GM18867 (cell line): ENCODE measurements at regions not wholly inside any gene's neighbourhood (a gene's known extent, or its start where the extent isn't known, plus 50 kb on each side); places are given as distances from the start of the nearest gene placed in this dataset.
"Not testable (repeated sequence)": the region's sequence is repeated elsewhere in the genome, so short reads cannot be mapped to it uniquely, and the experiment has no call there.

Experiments
- ATAC-seq: cut with Tn5 transposase; IDR thresholded peaks from one replicate; pipeline ENCODE4 v1.9.1; 2021; ENCODE audit warnings: mild to moderate bottlenecking, moderate library complexity; ENCODE audit not compliant: unreplicated experiment

GRCh38 chr13:40344270-40345148 lies 321.9 kb downstream of the FOXO1 start:
- ATAC-seq, result peak; percentile 83

GRCh38 chr13:40345149-40345514 lies 321.3 kb downstream of the FOXO1 start:
- no peak for ATAC-seq

DNA sequence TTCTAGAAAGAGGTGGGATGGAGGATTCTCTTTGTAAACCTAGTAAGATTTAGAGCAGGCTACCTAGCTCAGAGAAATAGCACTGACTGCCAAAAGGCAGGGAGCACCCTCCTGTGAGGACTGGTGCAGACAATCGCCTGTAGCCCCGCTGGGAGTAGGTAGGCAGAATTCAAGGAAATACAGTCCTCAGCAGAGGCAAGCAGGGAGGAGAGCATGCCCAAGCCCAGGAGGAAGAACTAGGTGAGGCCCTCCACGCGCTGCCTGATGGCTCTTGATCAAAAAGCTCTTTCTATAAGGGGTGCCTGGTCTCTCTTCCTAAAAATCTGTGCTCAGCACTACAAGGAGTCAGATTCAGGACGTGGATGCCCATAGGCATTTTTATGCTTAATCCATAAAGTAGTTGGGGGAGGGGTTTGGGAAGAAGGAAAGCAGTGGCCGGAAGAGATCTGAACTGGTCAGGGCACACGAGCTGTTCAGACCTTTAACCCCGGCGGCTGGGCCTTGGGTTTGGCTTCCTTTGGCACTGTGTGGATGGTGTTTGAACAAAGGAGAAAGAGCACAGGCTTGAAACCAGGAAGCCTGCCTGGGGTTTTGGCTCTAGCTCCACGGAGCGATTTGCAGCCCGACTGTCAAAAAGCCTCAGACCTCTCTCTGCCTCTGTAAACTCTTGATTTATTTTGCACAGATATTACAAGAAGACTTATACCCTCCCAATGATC lies 320.6 kb downstream of the FOXO1 start:
- ATAC-seq, result no peak

DNA sequence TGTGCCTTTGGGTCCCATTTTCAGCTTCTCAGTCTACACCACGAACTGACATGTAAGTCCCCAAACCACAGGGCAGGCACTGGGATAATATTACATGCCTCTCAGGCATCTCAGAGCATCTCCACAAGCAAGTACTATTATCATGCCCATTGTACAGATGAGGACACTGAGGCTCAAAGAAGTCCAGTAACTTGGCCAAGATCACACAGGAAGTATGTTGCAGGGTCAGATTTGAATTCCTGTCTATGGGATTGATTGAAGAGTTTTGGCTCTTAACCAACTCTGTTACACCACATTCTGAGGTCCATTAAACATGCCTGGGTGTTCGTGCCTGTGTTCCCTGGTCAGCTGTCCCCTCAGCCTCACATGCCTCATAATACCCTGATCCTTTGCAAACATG lies 319.8 kb downstream of the FOXO1 start:
- no peak for ATAC-seq

DNA sequence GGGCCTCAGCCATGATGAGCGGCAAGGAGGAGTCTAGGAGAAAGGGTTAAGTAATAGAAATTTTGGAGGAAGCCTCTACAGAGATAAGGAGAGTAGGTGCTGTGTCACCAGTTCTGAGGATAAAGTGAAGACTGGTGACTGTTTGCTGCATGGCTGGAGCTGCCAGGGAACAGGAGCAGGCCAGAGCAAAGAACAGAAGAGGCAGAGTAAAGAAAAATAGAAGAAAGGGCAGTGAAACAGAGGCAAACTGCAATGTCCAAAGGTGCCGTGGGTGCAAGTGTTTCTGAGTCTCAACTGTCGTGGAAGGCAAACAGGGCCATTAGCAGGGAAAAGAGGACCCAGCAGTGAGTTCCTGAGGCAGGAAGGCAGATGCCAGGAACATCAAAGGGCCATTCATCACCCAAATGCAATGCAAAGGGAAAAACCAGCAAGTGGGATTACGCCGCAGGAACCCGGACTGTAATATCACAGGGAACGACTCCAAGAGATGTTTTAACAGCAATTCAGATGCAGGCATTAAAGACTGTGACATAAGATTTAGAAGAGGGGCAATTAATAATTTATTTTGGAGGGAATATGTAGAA lies 318.3 kb downstream of the FOXO1 start:
- ATAC-seq, result no peak

- ATAC-seq, result no peak
Measured at GRCh38 chr13:40350283-40350992, 316.0 kb downstream of the FOXO1 start.

DNA sequence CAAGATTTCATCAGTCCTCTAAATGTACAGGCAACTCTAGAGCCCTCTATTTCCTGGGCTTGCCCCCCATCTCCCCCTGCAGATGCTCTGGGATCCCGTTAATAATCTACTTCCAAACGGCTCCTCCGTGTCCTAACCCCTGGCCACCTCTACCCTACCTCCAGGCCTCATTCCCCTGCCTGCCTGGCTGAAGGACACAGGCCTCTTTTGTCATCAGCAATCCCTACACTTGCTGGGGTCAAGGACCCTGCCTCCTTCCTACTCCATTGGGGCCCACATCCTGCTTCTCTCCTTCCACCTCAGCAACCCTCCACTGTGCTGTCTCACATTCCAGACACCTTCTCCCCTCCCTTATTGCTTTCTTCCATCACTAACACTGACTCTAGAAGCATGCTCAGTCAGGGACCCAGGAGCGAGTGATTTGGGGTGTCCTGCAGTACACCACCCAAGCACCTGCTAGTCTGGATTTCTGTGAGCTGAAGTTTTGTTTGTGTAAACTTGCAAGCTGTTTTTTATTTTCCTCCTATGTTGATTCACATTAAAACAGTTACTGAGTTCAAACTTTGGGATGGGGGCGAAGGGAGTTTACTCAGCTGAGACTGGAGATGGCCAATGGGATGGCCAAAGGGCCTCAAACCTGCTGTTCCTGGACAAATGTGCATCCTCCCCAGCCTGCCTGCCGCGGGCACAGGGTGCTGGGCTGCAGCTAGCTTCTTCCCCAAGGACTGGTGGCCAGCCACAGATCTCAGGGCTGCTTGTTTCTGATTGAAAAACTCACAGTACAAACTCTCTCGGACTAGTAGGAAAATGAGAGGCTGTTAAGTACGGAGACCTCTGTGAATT lies 314.7 kb downstream of the FOXO1 start:
- no peak for ATAC-seq

- no peak for ATAC-seq
Measured at GRCh38 chr13:40352380-40352778, 314.1 kb downstream of the FOXO1 start.

DNA sequence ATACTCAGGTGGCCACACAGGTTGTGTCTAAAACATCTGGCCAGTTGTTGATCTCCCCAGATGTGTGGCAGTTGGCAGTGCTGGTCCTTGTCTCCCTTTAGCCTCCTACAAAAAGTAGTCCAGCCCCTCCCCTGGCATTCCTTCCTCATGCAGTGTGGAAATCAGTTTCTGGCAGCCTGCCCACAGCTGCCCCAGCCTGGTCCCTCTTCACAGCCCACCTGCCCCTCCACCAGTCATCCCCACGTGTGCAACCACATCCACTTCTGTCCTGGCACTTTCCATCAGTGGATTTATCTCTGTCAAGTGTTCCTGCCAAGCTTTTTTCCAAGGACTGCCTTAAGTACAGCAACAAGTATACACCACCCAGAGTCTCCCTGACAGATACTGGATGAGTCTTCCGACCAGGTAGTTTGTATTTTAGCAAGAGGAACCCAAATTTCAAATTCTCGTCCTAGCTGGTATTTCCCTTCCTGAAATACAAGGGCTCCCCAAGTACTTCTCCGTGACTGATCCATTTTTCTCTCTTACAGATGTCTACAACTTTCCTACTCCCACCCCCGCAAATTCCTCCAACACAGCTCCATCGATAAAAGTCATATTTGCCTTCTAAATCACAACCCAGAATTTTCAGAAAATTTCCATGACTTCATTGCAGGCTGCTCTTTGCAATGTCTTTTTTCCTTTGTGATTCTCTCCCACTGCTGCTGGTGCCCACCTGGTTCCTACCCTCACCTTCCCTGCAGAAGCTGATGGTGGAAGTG lies 313.5 kb downstream of the FOXO1 start:
- ATAC-seq, result no peak

DNA sequence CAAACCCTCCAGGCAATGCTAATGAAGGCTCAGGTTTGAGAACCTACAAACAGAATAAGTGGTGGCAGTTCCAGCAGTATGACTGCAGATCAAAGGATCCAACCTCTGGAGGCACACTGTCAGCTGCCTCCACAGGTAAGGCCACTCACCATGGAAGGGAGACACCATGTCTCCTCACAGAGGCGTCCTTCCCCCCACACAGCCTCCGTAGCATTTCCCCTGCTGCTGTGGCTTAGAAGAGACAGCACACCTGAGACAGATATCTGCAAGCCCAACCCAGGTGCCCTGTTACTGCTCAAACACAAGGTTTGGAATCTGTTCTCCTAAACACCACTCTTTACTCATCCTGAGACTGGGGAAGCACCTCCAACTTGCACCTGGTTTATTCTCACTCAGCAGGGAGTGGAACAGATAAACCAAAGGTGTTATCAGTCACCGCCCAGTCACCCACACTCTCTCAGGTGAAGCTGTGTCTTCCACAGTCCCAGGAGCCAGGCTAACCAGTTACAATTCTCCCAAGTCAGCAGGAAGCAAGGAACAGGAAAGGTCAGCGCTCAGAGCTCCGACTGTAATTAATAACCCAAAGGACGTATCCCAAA lies 311.2 kb downstream of the FOXO1 start:
- no peak for ATAC-seq

DNA sequence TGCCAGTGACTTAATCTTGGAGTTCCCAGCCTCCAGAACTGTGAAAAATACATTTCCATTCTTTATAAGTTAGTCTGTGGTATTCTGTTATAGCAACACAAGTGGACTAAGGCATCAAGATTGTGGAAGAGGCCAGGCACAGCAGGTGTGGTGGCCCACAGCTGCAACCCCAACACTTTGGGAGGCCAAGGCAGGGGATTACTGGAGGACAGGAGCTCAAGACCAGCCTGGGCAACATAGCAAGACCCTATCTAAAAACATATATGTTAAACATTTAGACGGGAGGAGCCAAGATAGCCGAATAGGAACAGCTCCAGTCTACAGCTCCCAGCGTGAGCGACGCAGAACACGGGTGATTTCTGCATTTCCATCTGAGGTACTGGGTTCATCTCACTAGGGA lies 310.4 kb downstream of the FOXO1 start:
- ATAC-seq, result no peak

GRCh38 chr13:40356458-40356857 lies 310.0 kb downstream of the FOXO1 start:
- ATAC-seq, result not testable (repeated sequence)

DNA sequence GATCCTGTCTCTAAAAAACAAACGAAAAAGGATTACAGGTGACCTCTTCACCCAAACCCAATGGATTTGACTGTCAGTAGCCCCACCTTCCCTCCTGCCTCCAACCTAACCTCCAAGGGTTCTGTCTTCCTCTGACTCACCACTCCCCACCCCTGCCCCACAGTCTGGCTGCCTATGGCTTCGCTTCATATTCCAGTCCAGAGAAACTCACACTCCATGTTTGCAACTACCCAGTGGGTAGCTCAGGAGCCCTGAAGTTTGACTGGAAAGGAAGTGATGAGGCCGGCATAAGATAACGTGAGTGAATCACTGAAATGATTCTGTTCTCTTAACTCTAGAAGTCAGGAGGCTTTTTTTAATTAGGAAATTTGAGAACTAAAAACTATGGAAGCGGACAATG lies 303.9 kb downstream of the FOXO1 start:
- no peak for ATAC-seq

GRCh38 chr13:40363653-40364052 lies 302.8 kb downstream of the FOXO1 start:
- no peak for ATAC-seq

GRCh38 chr13:40366119-40366518 lies 300.3 kb downstream of the FOXO1 start:
- no peak for ATAC-seq

DNA sequence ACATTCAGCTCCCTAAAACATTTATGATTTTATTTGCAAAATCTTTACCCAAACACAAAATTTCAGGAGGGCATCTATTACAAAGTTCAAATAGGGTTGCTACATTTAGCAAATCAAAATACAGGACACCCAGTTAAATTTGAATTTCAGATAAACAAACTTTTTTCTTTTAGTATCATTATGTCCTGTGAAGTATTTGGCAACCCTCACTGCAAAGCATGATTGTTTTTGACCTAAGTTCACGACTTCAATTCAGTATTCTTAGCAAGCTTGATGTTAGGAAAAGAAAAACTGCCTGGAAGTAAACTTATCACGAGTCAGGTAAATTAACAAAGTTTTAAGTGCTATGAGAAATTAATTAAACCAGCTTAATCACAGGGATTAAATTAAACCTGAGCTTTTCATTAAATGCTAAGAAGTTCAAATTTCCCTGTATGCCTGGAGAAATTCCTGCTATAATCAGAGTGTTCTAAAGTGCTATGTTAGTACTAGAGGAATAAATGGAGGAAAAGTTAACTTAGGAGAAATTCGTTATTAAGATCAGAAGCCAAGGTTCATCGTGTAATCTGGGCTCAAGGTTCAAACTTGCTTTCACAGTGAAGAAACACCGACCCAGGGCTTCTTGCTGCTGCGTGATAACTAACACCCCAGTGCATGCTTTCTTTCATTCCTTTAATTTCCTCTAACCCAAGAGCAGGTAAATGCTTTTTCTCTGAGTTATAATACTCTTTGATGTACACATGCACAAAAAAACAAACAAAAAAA lies 298.1 kb downstream of the FOXO1 start:
- ATAC-seq, result no peak

DNA sequence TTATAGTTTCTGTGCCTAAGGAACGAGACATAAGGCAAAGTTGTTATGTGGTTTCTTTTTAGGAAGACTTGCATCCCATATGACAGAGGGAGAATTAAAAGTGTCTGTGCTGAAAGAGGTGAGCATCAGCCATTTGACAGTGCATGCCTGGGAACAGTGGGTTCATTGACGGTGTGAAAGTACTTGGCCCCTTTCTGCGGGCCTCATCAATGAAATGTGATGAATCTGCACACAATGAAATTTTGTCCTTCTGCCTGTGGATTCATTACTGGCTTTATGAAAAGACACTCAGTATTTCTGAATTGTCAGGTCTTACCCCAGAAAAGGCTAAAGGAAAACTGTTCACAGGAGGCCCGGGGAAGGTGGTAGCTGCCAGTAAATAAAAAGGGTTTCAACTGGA lies 295.8 kb downstream of the FOXO1 start:
- ATAC-seq, result no peak

- ATAC-seq, result no peak
Measured at GRCh38 chr13:40371531-40372125, 294.8 kb downstream of the FOXO1 start.
